Skeletal muscle tissue (tissue), 3 donors: ENCODE measurements at regions not wholly inside any gene's neighbourhood (a gene's known extent, or its start where the extent isn't known, plus 50 kb on each side); places are given as distances from the start of the nearest gene placed in this dataset.

Experiments
- H3K27ac ChIP-seq: one replicate; pipeline ENCODE4 v1.7.0; 2013; ENCODE audit warnings: mild to moderate bottlenecking, low read depth, low read length, inconsistent platforms
- H3K27me3 ChIP-seq, 3 donors: one replicate each; pipeline ENCODE4 v1.7.0; 2013; ENCODE audit warnings: low read length in 3 of 3; ENCODE audit not compliant: control insufficient read depth in 3 of 3, insufficient read depth in 3 of 3
- H3K36me3 ChIP-seq, 3 donors: one replicate each; pipeline ENCODE4 v1.7.0; 2013; ENCODE audit warnings: low read length in 3 of 3; ENCODE audit not compliant: control insufficient read depth in 3 of 3, insufficient read depth in 3 of 3
- H3K4me1 ChIP-seq, 3 donors: one replicate each; pipeline ENCODE4 v1.7.0; 2013; ENCODE audit warnings: low read length in 3 of 3, mild to moderate bottlenecking in 3 of 3; ENCODE audit not compliant: control insufficient read depth in 3 of 3, insufficient read depth in 3 of 3
- H3K4me3 ChIP-seq, 3 donors: one replicate each; pipeline ENCODE4 v1.7.0; 2013; ENCODE audit warnings: low read length in 3 of 3
- H3K9ac ChIP-seq, 3 donors: one replicate each; pipeline ENCODE4 v1.7.0; 2013; ENCODE audit warnings: low read length in 3 of 3, mild to moderate bottlenecking in 3 of 3, moderate library complexity in 2 of 3, low read depth in 1 of 3
- H3K9me3 ChIP-seq, 3 donors: one replicate each; pipeline ENCODE4 v1.7.0; 2013; ENCODE audit warnings: low read length in 3 of 3; ENCODE audit not compliant: control insufficient read depth in 3 of 3
- donor health status: Osteomylitis.

- H3K36me3 ChIP-seq, result peaks cover 33 to 55% (median 39%) of the 10 kb centered on the region in 3 donors
- no peak overlapping the region for H3K4me3 ChIP-seq
- no peaks in the 10 kb centered on the region for H3K4me1 ChIP-seq
- H3K9me3 ChIP-seq, result no peaks in the 10 kb centered on the region
- H3K9ac ChIP-seq, result no peak overlapping the region
- no peaks in the 10 kb centered on the region for H3K27me3 ChIP-seq
- H3K27ac ChIP-seq, result no peak overlapping the region
These were observed 323.2 kb upstream of the TPM1 start for GRCh38 chr15:62719316-62719715.

- Histone ChIP-seq H3K4me1 (no peaks in the 10 kb centered on the region), H3K4me3 (no peak overlapping the region), H3K9ac (no peak overlapping the region), H3K27me3 (no peaks in the 10 kb centered on the region), H3K9me3 (no peaks in the 10 kb centered on the region), H3K36me3 (peaks cover 31 to 58% (median 54%) of the 10 kb centered on the region in 3 donors), H3K27ac (no peak overlapping the region)
These were observed 320.3 kb upstream of the TPM1 start for GRCh38 chr15:62722237-62722636.

- Histone ChIP-seq H3K4me3 (no peak overlapping the region), H3K9me3 (no peaks in the 10 kb centered on the region), H3K27me3 (no peaks in the 10 kb centered on the region), H3K36me3 (peaks cover 6 to 42% (median 32%) of the 10 kb centered on the region in 3 donors), H3K27ac (no peak overlapping the region), H3K4me1 (no peaks in the 10 kb centered on the region), H3K9ac (no peak overlapping the region)
These were observed 316.1 kb upstream of the TPM1 start for GRCh38 chr15:62726461-62726860.

DNA sequence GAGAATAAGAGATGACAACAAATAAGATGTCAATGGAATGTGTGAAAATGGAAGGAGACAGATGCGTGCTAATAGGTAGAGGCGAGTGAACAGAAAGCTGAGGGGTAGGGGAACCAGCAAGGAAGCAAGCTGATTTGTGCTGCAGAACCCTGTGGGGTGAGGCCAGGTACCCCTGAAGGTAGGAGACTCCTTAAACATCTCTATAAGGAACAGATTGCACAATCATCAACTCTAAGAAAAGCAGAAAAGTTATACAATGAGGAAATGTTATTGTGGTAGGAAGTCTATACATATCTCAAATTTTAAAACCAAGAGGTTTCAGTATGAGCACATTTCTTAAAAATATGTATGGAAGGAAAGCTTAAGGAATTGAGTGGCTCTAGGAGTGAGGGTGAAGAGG is 315.0 kb upstream of the TPM1 start:
- no peaks in the 10 kb centered on the region for H3K9me3 ChIP-seq

DNA sequence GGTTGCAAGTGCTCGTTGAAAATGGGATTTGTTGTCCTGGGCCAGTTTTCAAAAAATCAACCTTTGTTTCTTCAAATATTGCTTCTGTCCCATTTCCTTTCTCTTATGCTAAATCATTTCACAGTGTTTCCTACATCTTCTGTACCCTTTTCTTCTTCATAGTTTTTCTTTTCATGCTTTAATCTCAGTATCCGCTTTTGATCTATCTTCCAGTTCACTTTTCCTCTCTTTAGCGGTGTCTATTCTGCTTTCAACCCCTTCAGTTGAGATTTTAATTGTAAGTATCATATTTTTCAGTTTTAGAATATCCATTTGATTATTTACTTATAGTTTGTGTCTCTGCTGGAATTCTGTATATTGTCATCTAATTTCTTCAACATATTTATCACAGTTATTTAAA is 311.7 kb upstream of the TPM1 start:
- H3K27ac ChIP-seq, result no peak overlapping the region
- H3K9me3 ChIP-seq, result no peaks in the 10 kb centered on the region
- no peak overlapping the region for H3K4me3 ChIP-seq
- H3K4me1 ChIP-seq, result no peaks in the 10 kb centered on the region
- H3K9ac ChIP-seq, result no peak overlapping the region
- H3K36me3 ChIP-seq, result peaks cover 3 to 31% (median 22%) of the 10 kb centered on the region in 3 donors
- no peaks in the 10 kb centered on the region for H3K27me3 ChIP-seq

More for the DNA sequence above, 315.0 kb upstream of the TPM1 start:
- no peak overlapping the region for H3K27ac ChIP-seq
- no peak overlapping the region for H3K4me3 ChIP-seq
- H3K27me3 ChIP-seq, result no peaks in the 10 kb centered on the region
- H3K4me1 ChIP-seq, result no peaks in the 10 kb centered on the region
- H3K36me3 ChIP-seq, result peaks cover 4 to 39% (median 29%) of the 10 kb centered on the region in 3 donors
- H3K9ac ChIP-seq, result no peak overlapping the region

DNA sequence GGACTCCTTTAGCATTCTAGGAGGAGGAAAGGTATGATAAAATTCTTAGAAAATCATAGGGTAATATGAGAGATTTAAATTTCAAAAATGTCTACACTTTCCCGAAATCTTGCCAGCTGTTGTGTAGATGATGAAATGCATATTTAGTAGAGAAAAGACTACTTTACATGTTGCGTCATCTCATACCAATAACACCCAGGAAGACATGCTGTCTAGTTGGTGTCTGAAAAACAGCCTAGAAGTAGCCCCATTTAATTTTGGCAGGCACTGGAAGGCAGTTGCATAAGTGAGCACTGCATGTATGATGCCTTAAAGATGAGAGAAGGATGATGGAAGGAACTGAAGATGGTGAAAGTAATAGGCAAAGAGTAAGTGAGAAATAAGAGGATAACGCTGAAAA is 310.5 kb upstream of the TPM1 start:
- Histone ChIP-seq H3K27ac (no peak overlapping the region), H3K36me3 (peaks cover 6 to 31% (median 22%) of the 10 kb centered on the region in 3 donors)

DNA sequence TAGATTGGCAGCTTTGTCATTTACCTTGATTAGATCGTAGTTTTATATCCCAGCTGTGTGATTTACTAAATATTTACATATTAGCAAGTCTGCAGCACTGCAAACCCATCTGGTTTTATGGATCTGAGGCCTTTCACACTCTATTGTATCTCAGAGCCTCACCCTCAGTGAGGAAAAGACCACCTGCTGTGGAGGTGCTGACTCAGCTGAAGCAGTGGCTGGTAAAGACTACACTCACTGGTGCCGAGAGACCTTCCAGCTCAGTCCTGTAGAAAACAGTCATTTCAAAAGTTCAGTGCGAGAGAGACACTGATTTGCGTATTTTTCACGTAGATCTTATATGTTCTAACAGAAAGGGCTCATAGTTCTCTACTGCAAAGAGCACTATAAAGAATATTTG is 307.8 kb upstream of the TPM1 start:
- Histone ChIP-seq H3K27ac (no peak overlapping the region), H3K9ac (no peak overlapping the region), H3K4me1 (no peaks in the 10 kb centered on the region), H3K36me3 (peaks cover 22 to 43% (median 33%) of the 10 kb centered on the region in 3 donors), H3K4me3 (no peak overlapping the region), H3K9me3 (no peaks in the 10 kb centered on the region), H3K27me3 (no peaks in the 10 kb centered on the region)

More for the DNA sequence above, 310.5 kb upstream of the TPM1 start:
- no peaks in the 10 kb centered on the region for H3K9me3 ChIP-seq
- H3K27me3 ChIP-seq, result no peaks in the 10 kb centered on the region
- no peaks in the 10 kb centered on the region for H3K4me1 ChIP-seq
- H3K9ac ChIP-seq, result no peak overlapping the region
- H3K4me3 ChIP-seq, result no peak overlapping the region

- Histone ChIP-seq H3K9ac (no peak overlapping the region), H3K9me3 (no peaks in the 10 kb centered on the region), H3K27ac (no peak overlapping the region), H3K4me3 (no peak overlapping the region), H3K4me1 (peaks cover 0 to 5% (median 1%) of the 10 kb centered on the region in 3 donors), H3K36me3 (peaks cover 24 to 45% (median 43%) of the 10 kb centered on the region in 3 donors), H3K27me3 (no peaks in the 10 kb centered on the region)
These were observed 305.8 kb upstream of the TPM1 start for GRCh38 chr15:62736756-62737155.

DNA sequence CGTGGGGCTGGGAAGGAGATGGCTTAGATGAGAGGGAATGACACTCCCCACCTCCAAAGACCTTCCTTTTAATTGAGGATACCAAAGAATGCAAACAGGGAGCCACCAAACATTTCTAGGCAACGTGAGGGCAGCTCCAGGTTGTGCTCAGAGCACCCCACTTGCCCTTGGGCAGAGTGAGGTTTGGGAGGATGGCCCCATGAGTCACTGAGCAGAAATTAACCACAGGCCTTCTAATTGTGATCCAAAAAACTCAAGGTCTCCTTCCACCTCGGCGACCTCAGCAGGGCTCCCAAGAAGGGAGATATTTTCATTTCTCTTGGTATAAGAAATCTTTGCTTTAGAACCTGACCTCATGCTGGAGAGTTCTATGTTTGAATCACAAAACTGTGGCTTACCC is 305.0 kb upstream of the TPM1 start:
- Histone ChIP-seq H3K4me1 (peaks cover under 1 to 10% (median 8%) of the 10 kb centered on the region in 3 donors), H3K9me3 (no peaks in the 10 kb centered on the region), H3K27ac (no peak overlapping the region), H3K36me3 (peaks cover 23 to 44% (median 41%) of the 10 kb centered on the region in 3 donors), H3K4me3 (no peak overlapping the region), H3K27me3 (no peaks in the 10 kb centered on the region), H3K9ac (no peak overlapping the region)

DNA sequence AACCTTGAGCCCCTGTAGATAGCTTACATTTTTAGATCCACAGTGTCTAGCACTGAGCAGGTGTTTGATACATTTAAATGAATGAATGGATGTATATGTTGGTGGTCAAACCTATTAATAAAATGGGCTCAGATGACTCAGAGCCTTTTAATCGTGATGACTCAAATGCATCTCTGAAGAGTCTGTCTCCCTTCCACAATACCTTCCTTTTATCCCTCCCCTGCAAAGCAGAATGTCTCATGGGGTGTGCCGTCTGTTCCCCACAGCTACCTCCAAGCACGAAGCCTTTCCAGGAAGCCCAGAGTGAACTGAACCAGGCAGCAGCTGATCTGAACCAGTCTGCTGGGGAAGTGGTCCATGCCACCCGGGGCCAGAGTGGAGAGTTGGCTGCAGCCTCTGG is 303.5 kb upstream of the TPM1 start:
- Histone ChIP-seq H3K4me1 (peaks cover 3 to 16% (median 9%) of the 10 kb centered on the region in 3 donors), H3K9ac (no peak overlapping the region), H3K4me3 (no peak overlapping the region), H3K27me3 (no peaks in the 10 kb centered on the region), H3K36me3 (peaks cover 22 to 40% (median 33%) of the 10 kb centered on the region in 3 donors), H3K27ac (no peak overlapping the region), H3K9me3 (no peaks in the 10 kb centered on the region)
